ENCODE measurements at regions not wholly inside any gene's neighbourhood (a gene's known extent, or its start where the extent isn't known, plus 50 kb on each side); places are given as distances from the start of the nearest gene placed in this dataset.
"Not testable (repeated sequence)": the region's sequence is repeated elsewhere in the genome, so short reads cannot be mapped to it uniquely, and the experiment has no call there.

DNA sequence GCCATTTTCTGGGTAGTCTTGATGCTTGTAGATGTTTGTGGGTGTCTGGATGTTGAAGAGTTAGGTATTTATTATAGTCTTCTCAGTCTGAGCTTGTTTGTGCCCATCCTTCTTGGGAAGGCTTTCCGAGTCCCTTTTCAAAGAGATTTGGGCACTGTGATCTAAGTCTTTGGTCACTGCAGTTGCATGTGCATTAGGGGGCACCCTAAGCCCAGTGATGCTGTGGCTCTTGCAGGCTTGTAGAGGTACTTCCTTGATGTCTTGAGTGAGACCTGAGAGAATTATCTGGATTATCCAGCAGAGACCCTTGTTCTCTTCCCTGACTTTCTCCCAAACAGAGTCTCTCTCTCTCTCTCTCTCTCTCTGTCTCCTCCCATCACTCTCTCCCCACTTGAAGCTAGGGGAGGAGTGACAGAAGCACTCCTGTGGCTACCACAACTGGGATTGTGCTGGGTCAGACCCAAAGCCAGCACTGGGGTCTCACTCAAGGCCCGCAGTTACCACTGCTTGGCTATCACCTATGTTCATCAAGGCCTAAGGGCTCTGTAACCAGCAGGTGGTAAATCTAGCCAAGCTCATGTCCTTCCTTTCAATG lies 68.5 kb downstream of the TMCO5A start:
- DNase-seq (ENCODE audit: low read depth, low spot score): peak; percentile 43

DNA sequence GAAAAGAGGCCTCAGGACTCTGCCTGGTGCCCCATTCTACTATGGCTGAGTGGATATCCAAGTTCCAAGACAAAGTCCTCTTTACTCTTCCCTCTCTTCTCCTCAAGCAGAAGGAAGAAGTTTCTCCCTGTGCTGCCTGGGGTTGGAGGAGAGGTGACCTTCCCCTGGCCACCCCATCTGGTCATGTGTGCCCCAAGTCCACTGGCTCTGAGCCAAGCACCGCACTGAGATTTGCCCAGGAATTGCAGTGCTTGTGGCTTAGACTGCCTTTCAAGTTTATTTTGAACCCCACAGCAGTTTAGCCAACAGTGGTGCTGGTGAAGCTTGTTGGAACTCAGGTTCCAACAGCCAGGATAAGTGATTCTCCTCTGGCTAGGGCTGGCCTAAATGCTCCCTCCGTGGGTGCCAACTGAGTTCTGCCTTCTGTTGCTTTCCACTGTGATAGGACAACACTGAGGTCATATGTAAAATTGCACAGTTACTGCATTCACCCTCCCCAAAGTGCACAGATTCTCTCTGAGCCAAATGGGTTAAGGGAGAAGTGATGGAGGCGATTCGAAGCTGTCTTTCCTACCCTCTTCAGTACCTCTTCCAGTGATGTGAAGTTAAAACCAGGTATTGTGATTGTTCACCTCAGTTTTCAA lies 69.9 kb downstream of the TMCO5A start:
- no peak for DNase-seq (ENCODE audit: low read depth, low spot score)

DNA sequence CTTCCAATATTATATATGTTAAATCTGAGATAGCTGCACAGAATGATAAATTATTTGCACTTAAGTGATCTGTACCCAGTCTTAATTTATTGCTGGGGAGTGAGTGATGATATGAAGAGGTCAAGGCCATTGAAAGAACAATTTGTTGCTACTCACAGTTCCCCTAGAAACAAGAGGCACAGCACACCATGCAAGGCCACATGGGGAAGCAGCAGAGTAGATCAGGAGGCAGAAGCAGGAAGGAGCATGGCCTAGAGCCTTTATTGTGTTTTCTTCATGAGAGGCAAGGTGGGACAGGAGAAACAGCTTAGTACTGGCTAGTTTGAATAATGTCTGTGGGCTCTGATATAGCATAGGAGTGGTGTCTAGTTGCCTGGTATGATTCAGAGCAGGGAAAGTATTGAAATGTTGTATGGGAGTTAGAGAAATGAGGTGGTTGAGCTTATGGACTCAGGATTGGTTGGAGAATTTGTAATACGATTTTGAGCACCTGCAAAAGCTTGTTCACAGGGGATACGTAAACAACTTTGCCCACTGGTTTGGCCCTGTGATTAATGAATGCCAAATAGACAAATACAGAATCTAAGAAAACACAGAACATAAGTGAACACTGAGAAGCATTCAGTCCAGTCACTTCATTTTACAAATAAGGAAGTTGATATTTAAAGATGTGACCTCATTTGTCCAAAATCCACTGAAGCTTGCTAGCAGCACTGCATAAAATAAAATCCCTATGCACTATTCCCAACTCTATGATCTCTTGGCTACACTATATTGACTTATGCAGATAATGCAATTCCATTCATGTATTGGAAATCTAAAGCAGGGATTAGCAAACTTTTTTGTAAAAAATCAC lies 71.7 kb downstream of the TMCO5A start:
- DNase-seq (ENCODE audit: low read depth, low spot score): no peak

DNA sequence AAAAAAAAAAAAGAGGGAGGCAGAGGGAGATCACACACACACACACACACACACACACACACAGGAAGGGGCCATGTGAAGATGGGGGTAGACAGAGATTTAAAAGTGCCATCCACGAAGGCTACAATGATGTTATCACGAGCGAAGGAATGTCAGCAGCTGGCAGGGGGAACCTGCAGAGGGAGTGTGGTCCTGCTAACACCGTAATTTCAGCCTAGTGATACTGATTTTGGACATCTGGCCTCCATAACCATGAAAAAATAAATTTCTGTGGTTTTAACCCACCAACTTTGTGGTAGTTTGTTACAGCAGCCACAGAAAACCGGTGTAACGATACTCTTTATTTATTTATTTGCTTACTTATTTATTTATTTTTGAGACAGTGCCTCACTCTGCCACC lies 76.0 kb downstream of the TMCO5A start:
- no peak for DNase-seq (ENCODE audit: low read depth, low spot score)

DNA sequence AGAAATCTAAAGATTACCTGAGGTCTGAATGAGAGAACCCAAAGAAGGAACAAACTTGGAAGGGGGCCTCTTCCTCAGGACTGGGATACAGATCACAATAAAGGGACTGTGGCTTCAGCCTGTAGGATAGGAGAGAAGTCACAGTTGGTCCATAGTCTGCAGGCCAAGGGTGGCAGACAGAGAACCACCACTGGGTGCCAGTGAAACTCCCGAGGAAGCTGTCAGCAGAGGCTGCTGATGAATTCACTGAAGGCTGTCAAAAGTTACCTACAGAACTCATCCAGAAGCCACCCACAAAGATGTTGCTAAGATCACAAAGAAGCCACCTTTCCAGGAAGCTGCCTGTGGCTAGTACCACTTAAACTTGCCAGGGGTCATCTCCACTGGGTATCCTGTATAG lies 78.5 kb downstream of the TMCO5A start:
- DNase-seq (ENCODE audit: low read depth, low spot score): no peak

DNA sequence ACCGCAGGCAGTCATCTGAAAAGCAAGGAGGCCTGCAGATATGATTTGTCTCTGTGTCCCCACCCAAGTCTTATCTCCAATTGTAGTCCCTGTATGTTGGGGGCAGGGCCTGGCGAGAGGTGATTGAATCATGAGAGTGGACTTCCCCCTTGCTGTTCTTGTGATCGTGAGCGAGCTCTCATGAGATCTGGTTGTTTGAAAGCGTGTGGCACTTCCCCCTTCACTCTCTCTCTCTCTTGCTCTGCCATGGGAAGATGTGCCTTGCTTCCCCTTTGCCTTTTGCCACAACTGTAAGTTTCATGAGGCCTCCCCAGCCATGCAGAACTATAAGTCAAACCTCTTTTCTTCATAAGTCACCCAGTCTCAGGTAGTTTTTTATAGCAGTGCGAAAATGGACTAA lies 83.3 kb downstream of the TMCO5A start:
- no peak for DNase-seq (ENCODE audit: low read depth, low spot score)

DNA sequence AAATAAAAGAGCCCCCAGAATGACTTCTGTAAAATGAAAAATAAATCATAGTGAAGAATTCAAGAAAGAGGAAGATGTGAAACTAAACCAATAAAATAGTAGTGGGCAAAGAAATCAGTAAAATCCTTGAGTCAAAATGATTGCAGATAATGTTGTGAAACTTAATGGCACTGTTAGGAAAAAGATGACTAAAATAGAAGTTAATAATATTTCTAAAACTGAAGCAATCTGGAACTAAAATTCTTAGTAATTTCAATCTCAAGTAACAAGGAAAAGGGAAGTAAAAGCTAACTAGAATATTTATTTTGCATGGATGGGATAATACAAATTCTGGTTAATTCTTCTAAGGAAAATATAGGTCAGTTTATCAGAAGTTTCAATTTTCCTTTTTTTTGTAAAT lies 84.6 kb downstream of the TMCO5A start:
- no peak for DNase-seq (ENCODE audit: low read depth, low spot score)

DNA sequence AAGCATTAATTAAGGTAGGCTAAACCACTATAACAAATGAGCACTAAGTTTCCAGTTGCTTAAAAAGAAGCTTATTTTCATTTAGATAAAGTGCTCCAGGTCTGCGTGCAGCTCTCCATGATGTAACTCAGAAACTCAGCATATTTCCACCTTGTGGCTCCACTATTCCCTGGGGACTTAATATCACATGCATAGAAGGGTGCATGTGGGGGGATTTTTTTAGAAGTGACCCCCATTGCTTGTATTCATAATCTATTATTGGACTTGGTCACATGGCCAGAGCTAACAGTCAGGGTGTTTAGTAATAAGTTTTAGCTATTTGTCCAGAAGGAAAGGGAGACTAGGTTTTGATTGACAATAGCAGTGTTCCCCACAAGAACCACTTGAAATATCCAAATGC lies 86.8 kb downstream of the TMCO5A start:
- DNase-seq (ENCODE audit: low read depth, low spot score): no peak

DNA sequence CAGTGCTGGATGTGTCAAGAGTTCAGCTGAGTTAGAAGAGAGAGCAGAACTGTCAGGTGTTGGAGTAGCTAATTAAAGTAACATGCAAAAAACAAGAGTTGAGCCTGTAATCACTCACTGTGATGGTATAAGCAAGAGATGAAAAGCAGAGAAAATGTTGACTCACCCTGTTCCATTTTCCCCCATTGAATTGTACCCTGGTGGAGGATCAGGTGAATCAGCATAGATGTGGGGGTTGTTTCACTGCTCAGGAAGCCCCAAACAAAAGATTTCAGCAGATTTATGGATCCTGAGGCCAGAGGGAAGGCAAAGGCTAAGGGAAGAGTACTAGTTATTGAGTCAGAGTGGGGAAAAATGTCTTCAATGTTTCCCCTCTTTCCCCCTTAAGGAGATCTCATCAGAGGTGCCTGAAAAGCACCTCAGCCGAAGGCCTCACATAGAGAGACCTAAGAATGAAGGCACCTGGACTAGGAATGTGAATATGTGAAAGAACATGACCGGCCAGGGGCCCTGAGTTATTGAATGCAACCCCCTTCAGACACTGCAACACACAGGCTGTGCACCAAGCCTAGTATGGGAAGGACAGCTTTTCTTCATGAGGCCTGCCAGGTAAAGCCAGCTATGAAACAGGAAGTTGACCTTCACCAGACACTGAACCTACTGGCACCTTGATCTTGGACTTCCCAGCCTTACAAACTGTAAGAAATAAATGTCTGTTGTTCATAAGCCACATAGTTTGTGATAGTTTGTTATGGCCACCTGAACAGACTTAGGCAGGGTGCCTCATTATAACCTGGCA lies 90.1 kb downstream of the TMCO5A start:
- no peak for DNase-seq (ENCODE audit: low read depth, low spot score)

DNA sequence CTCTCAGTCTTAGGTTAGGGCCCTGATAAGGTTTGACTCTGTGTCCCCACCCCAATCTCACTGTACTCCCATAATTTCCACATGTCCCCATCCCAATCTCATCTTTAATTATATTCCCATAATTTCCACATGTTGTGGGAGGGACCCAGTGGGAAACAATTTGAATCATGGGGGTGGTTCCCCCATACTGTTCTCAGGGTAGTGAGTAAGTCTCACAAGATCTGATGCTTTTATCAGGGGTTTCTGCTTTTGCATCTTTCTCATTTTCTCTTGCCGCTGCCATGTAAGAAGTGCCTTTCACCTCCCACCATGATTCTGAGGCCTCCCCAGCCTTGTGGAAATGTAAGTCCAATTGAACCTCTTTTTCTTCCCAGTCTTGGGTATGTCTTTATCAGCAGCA lies 91.2 kb downstream of the TMCO5A start:
- not testable (repeated sequence) for DNase-seq (ENCODE audit: low read depth, low spot score)

DNA sequence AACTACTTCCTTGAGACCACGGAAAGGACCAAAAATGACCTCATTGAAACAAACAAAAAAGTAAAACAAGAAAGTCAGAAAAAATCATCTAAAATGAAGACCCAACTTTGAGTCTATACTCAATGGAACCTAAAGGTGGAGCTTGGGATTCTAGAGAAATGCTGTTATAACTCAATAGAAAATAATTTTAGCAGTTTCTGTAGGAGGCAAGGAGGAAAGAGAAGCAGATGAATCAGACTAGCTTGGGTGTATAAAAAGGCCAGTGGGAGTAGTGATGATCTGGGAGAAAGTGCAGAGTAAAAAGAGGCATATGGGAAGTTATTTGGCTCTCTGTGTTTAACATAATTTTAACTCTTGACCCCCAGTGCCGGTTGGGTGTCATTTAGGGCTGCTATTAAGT lies 94.4 kb downstream of the TMCO5A start:
- no peak for DNase-seq (ENCODE audit: low read depth, low spot score)

DNA sequence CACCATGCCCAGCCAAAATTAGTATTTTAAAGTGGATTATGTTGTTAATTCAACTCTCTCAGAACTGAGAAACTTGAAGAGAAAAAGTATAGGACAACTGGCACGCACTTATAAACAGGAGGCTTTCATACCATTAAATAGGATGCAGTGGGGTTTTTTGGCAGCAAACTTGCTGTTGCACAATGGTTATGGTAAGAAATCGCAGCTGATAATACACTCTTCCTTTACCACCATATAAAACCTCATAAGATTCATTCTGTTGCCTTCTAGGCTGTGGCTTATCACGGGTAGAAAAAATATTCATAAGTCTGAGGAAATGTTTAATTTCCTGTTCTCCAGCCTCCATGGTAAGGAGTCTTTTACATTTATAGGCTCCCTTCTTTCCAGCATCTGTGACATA lies 95.3 kb downstream of the TMCO5A start:
- DNase-seq (ENCODE audit: low read depth, low spot score): no peak

DNA sequence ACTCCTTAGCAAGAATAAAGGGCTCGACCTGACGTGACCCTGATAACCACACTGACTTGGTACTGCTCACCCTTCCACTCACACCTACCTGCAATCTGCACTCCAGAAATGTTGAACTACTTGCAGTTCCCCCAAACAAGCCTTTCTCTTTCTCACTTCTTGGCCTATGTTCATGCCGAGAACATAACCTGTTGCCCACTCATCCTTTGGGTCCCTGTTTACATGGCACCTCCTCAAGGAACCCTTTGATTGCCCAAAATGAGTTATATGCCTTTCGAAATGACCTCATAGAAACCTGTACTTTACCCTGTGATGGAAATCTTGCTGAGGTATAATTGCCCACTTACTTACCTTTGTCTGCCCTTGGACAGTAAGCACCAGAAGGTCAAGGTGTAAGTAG lies 96.2 kb downstream of the TMCO5A start:
- no peak for DNase-seq (ENCODE audit: low read depth, low spot score)

DNA sequence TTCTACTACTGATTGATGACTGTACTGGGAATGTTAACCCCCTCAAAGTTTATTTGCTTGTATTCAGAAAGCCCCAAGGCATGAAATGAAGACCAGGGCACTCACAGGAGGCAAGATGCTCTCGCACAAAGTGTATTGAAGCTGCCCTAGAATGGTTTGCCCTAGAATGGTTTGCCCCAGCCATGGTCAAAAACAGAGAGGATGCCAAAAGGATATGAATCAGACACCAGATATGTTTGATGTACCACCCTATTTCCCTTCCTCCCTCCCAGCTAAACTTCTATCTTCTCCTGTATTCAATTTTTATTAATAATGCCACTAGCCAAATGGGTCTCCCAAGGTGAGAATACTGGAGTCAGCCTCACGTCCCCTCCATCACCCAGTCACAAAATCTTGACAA lies 101.3 kb downstream of the TMCO5A start:
- DNase-seq (ENCODE audit: low read depth, low spot score): no peak

DNA sequence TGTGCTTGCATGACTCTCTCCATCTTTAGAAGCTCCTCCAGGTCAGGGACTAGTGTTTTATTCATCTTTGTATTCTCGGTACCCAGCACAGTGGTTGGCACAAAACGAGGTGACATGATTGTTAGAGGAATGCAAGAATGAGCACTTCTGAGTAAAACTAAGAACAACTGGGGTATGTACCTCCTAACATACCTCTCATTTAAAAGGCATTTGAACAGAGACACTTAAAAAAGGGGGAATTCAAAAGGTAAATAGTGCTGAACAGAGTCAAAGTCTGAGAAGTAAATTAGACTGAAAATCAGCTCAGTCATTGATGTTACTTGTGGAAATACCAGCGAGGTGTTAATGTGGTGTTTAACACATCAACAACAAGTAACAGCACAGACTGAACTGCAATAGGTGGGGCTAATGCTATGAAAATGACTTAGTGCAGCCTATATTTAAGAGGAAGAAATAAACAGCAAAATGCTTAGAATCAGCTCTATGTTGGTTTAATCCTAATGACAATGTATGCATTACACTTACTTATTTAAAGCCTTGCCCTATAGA lies 102.4 kb downstream of the TMCO5A start:
- no peak for DNase-seq (ENCODE audit: low read depth, low spot score)

DNA sequence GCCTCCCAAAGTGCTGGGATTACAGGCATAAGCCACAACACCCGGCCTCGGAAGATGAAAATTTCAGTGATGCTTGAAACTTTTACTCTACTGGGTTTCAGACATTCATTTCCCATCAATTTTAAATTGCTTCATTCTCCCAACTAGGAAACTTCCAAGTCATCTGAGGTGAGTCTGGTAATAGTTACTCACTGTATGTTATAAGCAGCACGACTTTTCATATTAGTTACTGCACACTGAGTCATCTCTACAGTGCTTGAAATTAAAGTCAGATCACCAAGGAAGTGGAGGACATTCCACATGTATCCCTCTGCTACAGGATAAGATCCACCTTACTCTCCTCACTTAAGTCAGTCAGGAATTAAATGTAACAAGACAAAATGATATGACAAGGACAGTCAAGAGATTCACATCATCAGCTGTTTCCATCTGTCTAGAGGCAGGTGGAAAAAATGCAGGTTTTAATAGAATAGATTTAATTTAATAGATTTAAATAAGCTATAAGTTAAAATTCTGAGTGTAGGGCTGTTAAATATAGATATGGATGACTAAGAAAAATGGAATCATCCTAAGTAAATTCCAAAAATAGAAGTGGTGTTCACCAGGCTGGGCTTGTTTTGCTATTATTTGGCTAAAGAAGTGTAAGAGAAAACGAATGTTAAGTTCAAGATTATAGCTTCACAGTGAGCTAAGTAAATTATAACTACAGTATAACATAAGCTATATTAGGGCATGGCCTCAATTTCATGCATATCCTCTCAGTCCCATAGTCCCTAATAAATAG lies 104.4 kb downstream of the TMCO5A start:
- DNase-seq (ENCODE audit: low read depth, low spot score): no peak

DNA sequence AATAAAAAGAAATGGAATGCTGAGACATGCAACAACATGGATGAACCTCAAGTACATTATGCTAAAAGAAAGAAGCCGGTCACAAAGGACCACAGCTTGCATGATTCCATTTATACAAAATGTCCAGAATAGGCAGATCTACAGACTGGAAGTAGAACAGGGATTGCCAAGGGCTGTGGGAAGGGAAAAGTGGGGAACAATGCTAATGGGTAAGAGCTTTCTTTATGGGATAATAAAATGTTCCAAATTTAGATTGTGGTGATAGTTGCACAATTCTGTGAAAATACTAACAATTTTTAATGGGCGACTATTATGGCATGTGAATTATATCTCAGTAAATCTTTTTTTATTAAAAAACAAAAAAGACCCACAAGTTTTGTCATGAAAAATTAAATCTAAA lies 106.2 kb downstream of the TMCO5A start:
- DNase-seq (ENCODE audit: low read depth, low spot score): no peak

DNA sequence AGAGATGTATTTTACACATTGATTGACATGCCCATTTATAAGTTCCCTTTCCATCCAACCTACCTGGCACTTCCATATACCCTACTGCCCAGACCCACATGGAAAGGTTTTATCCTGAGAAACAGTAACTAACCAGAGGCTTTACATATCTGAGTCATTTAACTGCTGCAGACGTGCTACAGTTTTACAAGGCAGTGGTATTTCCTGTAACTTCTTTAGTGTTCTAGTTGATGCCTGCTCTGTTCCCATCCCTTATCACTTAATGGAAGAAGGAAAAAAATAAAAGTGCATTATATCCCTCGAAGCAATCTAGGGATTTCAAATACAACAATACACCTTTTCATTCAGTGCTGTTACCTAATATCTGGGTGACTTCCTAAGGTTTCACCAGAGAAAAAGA lies 107.1 kb downstream of the TMCO5A start:
- no peak for DNase-seq (ENCODE audit: low read depth, low spot score)

DNA sequence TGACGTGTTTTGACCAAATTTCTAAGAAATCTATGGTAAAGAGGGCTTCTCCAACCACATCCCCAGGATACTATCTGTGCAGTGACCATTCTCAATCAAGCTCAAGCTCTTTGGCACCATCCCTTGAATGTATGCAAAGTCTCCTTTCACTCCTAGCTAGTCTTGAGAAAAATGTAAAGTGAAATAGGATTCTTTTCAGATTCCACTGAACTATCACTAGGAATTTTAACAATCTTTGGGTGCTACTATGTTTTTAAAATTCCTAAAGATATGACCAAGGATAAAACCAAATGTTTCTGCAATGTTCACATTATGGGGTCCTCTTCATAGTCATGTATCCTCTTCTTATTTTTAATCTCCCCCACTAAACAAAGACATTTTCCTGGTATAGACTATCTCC lies 107.8 kb downstream of the TMCO5A start:
- DNase-seq (ENCODE audit: low read depth, low spot score): no peak

DNA sequence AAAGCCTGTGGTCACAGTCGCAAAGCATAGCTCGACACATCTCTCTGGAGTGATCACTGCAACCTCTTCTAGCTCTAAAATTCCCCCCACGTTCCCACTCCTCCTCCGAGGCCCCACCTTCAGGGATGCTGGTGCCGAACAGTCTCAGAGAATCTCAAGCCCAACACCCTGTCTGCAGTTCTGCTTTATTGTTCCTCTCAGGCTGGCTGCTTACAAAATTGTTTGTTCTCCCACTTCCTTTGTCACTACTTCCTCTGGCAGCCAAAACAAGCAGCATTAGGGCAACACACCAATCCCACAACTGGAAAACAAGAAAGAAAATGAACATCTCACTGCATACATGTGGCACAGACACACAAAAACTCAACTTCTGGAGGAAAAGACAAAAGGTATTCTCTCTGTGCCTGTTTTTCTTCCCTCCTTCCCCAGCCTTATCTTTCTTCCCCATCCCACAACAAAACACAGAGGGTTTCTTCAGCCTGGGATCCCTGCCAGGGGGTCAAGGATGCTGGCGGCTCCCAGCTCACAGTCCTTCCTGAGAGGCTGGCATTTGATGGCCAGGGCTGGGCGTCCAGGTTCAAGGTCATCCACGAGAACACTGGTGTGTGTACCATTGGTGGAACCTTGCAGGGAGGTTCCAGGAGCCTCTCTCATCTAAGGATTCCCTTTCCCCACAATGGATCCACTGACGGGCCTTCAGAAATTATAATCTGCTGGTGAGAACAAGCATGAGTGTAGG lies 108.4 kb downstream of the TMCO5A start:
- DNase-seq (ENCODE audit: low read depth, low spot score): no peak

Measured in brain pericyte (primary cell).